HEK293T (cell line): ENCODE measurements at regions not wholly inside any gene's neighbourhood (a gene's known extent, or its start where the extent isn't known, plus 50 kb on each side); places are given as distances from the start of the nearest gene placed in this dataset.

Experiments
- CTCF ChIA-PET: fragments of 350-600 bp; formaldehyde crosslinking; extraction: SDS; loops from one replicate; lab custom pipeline; 2021; ENCODE audit warnings: antibody characterized with exemption, inconsistent platforms; lab: Yijun Ruan, JAX
- POLR2A ChIA-PET: fragments of 350-600 bp; formaldehyde crosslinking; extraction: SDS; loops from one replicate; lab custom pipeline; 2020; ENCODE audit warnings: antibody characterized with exemption, inconsistent platforms; lab: Yijun Ruan, JAX
- DNase-seq: peaks from one replicate; pipeline ENCODE4 v3.0.0; 2012; ENCODE audit warnings: mixed read lengths; ENCODE audit errors: extremely low spot score
- ARNT ChIP-seq: fragments of 450-650 bp; IDR thresholded peaks from 2 replicates; pipeline ENCODE4 v1.6.1; 2017; ENCODE audit warnings: mild to moderate bottlenecking
- BHLHE40 ChIP-seq: fragments of 450-650 bp; IDR thresholded peaks from 2 replicates; pipeline ENCODE4 v1.6.1; 2016; ENCODE audit warnings: mild to moderate bottlenecking, moderate library complexity, borderline replicate concordance
- CTBP1 ChIP-seq: fragments of 450-650 bp; IDR thresholded peaks from 2 replicates; pipeline ENCODE4 v1.6.1; 2016; ENCODE audit warnings: borderline replicate concordance
- ELF4 ChIP-seq: fragments of 450-650 bp; IDR thresholded peaks from 2 replicates; pipeline ENCODE4 v1.6.1; 2017; ENCODE audit warnings: antibody characterized with exemption
- FOXA1 ChIP-seq: fragments of 450-650 bp; IDR thresholded peaks from 2 replicates; pipeline ENCODE4 v1.6.1; 2016; ENCODE audit warnings: mild to moderate bottlenecking
- FOXK2 ChIP-seq: fragments of 450-650 bp; IDR thresholded peaks from 2 replicates; pipeline ENCODE4 v1.6.1; 2016; ENCODE audit warnings: mild to moderate bottlenecking
- FOXM1 ChIP-seq: fragments of 450-650 bp; IDR thresholded peaks from 2 replicates; pipeline ENCODE4 v1.6.1; 2017; ENCODE audit warnings: mild to moderate bottlenecking, borderline replicate concordance
- HDGF ChIP-seq: fragments of 450-650 bp; IDR thresholded peaks from 2 replicates; pipeline ENCODE4 v1.6.1; 2017; ENCODE audit warnings: antibody characterized with exemption, borderline replicate concordance
- L3MBTL2 ChIP-seq: fragments of 450-650 bp; conservative IDR thresholded peaks from 2 replicates; pipeline ENCODE4 v1.6.1; 2016; ENCODE audit warnings: mild to moderate bottlenecking
- LEF1 ChIP-seq: fragments of 450-650 bp; IDR thresholded peaks from 2 replicates; pipeline ENCODE4 v1.6.1; 2017; ENCODE audit warnings: mild to moderate bottlenecking, borderline replicate concordance
- NFRKB ChIP-seq: fragments of 450-650 bp; IDR thresholded peaks from 2 replicates; pipeline ENCODE4 v1.6.1; 2016; ENCODE audit warnings: mild to moderate bottlenecking, moderate library complexity
- SP1 ChIP-seq: fragments of 450-650 bp; IDR thresholded peaks from 2 replicates; pipeline ENCODE4 v1.6.1; 2017
- SUZ12 ChIP-seq: fragments of 450-650 bp; IDR thresholded peaks from 2 replicates; pipeline ENCODE4 v1.6.1; 2016; ENCODE audit warnings: mild to moderate bottlenecking
- TARDBP ChIP-seq: fragments of 450-650 bp; IDR thresholded peaks from 2 replicates; pipeline ENCODE4 v1.6.1; 2016
- ZNF384 ChIP-seq: fragments of 450-650 bp; IDR thresholded peaks from 2 replicates; pipeline ENCODE4 v1.6.1; 2016
- TF ChIP-seq, protein P1 (sequence below): fragments of 450-650 bp; IDR thresholded peaks from 2 replicates; pipeline ENCODE4 v1.6.1; 2016

GRCh38 chr11:41872870-41873269, 413.4 kb upstream of the LRRC4C start:
- TF ChIP-seq HDGF = no peak
- ChIA-PET CTCF (no interaction called here), POLR2A (no interaction called here)
- no peak for DNase-seq

DNA sequence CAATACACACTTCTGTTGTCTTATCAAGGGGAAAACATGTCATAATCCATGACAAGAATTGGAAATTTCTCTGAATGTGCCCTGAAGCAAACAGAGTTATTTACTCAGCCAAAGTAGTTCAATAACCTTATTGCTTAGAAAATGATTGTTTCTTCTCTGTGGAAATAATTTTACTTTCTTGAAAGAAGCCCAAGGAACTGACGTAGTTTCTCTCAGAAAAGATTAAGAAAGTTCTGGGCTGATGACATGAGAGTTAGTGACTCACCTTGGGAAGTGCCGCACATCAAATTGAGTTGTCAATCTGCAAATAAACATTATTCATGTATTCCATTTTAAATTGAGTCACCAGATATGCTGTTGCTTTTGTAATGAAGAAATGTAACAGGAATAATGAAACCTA, 418.6 kb upstream of the LRRC4C start:
- POLR2A ChIA-PET = no interaction called here
- no peak for TF ChIP-seq BHLHE40
- DNase-seq = no peak
- CTCF ChIA-PET = no interaction called here

DNA sequence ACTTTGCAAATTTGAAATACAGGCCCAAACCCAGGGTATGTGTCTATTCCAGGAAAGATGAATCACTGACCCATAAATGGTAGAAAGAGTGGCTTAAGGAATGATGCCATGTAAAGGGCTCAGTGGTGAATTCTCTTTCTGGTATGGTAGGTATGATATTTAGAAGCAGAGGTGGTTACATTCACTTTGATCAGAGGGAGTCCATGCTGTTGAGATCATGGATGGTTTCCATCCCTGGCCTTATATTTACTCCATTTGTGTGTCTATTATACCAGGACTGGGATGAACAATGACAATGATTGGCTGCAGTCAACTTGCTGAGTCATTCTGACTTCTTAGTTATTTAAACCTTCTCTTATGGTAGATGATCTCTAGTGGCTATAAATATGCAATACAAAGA, 419.8 kb upstream of the LRRC4C start:
- no peak for DNase-seq
- no peak for TF ChIP-seq SP1
- POLR2A ChIA-PET = no interaction called here
- CTCF ChIA-PET = no interaction called here

DNA sequence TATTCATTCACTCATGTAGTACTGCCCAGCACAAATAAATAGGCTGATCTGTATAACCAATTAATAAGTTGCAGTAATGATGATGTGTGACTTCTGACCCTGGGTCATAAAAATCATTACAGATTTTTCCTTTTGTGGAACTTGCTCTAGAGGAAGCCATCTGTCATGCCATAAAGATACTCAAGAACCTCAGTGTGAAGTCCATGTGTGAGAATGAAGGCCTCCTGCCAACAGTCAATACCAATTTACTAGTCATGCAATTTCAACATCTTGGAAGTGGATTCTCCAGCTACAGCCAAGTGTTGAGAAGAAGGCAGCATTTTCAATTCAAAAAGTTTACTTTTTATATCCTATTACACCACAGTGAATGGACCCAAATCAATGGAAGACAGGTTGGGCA, 435.6 kb upstream of the LRRC4C start:
- ChIA-PET POLR2A (no interaction called here), CTCF (no interaction called here)
- DNase-seq = no peak
- TF ChIP-seq FOXM1 (no peak), L3MBTL2 (no peak), NFRKB (no peak), LEF1 (no peak), BHLHE40 (no peak), TARDBP (no peak), SP1 (no peak), HDGF (no peak), SUZ12 (no peak), ARNT (no peak), FOXA1 (no peak), ELF4 (no peak)

DNA sequence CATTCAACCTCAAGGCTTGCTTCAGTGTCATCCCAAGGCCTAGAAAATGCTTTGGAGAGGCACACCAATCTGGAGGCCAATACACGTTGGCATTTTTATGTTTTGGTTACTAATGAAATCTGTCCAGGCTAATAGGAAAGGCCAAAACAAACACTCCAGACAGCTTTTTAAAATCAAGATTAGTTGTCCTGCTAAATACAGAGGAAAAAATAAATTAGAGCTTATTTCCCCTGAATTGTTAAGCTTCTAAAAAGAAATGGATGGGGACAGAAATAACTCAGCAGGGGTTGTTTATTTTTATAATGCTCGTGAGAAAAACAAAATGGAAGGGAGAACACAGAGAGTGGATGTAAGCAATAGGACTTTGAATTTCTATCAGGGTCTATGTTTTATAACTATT, 438.5 kb upstream of the LRRC4C start:
- DNase-seq = no peak
- ChIA-PET CTCF (no interaction called here), POLR2A (no interaction called here)
- TF ChIP-seq, protein P1, sequence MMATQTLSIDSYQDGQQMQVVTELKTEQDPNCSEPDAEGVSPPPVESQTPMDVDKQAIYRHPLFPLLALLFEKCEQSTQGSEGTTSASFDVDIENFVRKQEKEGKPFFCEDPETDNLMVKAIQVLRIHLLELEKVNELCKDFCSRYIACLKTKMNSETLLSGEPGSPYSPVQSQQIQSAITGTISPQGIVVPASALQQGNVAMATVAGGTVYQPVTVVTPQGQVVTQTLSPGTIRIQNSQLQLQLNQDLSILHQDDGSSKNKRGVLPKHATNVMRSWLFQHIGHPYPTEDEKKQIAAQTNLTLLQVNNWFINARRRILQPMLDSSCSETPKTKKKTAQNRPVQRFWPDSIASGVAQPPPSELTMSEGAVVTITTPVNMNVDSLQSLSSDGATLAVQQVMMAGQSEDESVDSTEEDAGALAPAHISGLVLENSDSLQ = no peak
- TF ChIP-seq HDGF = no peak
- no peak for TF ChIP-seq NFRKB
- TF ChIP-seq TARDBP = no peak
- TF ChIP-seq FOXK2 = no peak
- TF ChIP-seq ZNF384 = no peak

DNA sequence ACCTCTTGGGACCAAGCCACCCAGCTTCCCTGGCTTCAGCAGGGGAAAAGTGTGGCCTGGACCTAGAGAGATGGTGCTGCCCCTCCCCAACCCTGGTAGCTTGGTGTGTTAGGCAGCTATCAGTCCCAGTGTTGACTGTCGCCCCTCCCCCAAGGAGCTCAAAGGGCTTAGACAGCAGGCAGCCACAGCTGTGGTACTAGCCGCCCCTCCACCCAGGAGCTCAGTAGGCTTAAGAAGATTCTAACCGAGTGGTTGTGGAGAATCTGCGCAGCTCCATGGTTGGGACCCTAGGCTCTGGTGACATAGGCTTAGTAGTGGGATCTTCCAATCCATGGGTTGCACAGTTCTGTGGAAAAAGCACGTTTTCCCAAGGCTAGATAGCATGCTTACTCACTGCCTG, 458.4 kb upstream of the LRRC4C start:
- POLR2A ChIA-PET = no interaction called here
- TF ChIP-seq ZNF384 = no peak
- TF ChIP-seq SP1 = no peak
- no peak for TF ChIP-seq SUZ12
- no peak for TF ChIP-seq FOXM1
- no peak for TF ChIP-seq ARNT
- TF ChIP-seq FOXK2 = no peak
- no peak for TF ChIP-seq CTBP1
- no peak for TF ChIP-seq BHLHE40
- TF ChIP-seq HDGF = no peak
- TF ChIP-seq L3MBTL2 = no peak
- TF ChIP-seq ELF4 = no peak
- TF ChIP-seq FOXA1 = no peak
- no peak for TF ChIP-seq NFRKB
- CTCF ChIA-PET = no interaction called here
- DNase-seq = no peak

- CTCF ChIA-PET = no interaction called here
- TF ChIP-seq TARDBP (no peak), CTBP1 (no peak), FOXA1 (no peak), L3MBTL2 (no peak), SUZ12 (no peak), ARNT (no peak), FOXM1 (no peak), ELF4 (no peak), BHLHE40 (no peak), SP1 (no peak), ZNF384 (no peak), NFRKB (no peak), FOXK2 (no peak), LEF1 (no peak), HDGF (no peak)
- TF ChIP-seq, protein P1 = no peak
- POLR2A ChIA-PET = no interaction called here
- DNase-seq = no peak
Observed at GRCh38 chr11:41920374-41920773, 460.9 kb upstream of the LRRC4C start.

DNA sequence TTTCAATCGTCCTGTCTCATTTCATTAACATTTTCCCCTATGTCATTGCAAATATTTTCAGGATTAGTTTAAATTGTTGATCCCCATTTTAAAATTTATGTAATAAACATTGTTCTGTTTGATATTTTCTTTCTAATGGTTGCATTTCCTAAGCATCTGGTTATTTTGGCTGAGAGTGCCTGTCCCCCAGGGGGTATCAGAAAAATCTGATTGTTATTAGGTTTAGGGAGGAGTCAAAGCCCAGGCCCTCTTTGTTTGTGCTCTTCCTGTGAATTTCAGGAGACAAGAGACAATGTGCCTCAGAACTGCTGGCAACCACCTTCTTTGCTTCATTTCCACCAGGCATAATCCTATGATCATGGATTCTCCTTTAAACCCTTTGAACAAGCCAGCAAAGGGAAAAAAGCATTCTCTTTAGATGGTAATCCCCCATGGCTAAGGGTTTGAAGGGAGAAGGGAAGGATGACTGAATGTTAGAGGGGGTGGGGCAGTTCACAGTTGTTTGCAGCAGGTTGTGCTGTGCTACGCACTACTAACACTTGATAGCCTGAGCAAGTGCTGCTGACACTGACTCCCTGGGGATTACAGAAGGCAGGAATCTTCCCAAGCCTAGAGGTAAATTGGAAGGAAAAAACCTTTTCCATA, 462.4 kb upstream of the LRRC4C start:
- no peak for DNase-seq
- ChIA-PET POLR2A (no interaction called here), CTCF (no interaction called here)
- TF ChIP-seq L3MBTL2 = no peak
- TF ChIP-seq CTBP1 = no peak
- no peak for TF ChIP-seq HDGF
- TF ChIP-seq ZNF384 = no peak
- TF ChIP-seq ARNT = no peak
- TF ChIP-seq FOXK2 = no peak
- TF ChIP-seq FOXA1 = no peak
- no peak for TF ChIP-seq SP1
- no peak for TF ChIP-seq BHLHE40
- TF ChIP-seq ELF4 = no peak
- TF ChIP-seq, protein P1 = no peak
- no peak for TF ChIP-seq LEF1
- no peak for TF ChIP-seq SUZ12
- no peak for TF ChIP-seq NFRKB
- TF ChIP-seq FOXM1 = no peak
- TF ChIP-seq TARDBP = no peak
